Fibroblast of lung (primary cell): ENCODE measurements at regions not wholly inside any gene's neighbourhood (a gene's known extent, or its start where the extent isn't known, plus 50 kb on each side); places are given as distances from the start of the nearest gene placed in this dataset.
"Not testable (repeated sequence)": the region's sequence is repeated elsewhere in the genome, so short reads cannot be mapped to it uniquely, and the experiment has no call there.

Experiments used
- DNase-seq, 2 donors: peaks; one replicate each; pipeline versions ENCODE4 v3.0.0 to v3.0.0-alpha.2; 2010; ENCODE audit warnings: low read depth in 2 of 2
- H2AFZ ChIP-seq: 2 replicates; pipeline ENCODE4 v1.5.1; 2012; ENCODE audit warnings: low read length, control low read depth, inconsistent platforms
- H3K27ac ChIP-seq: 2 replicates; pipeline ENCODE4 v1.5.1; 2011; ENCODE audit warnings: low read length, control low read depth; ENCODE audit not compliant: insufficient read depth
- H3K27me3 ChIP-seq: 2 replicates; pipeline ENCODE4 v1.5.1; 2011; ENCODE audit warnings: mild to moderate bottlenecking, low read length; ENCODE audit not compliant: control insufficient read depth, insufficient read depth
- H3K36me3 ChIP-seq: 2 replicates; pipeline ENCODE4 v1.5.1; 2011; ENCODE audit warnings: low read length; ENCODE audit not compliant: control insufficient read depth, insufficient read depth
- H3K4me1 ChIP-seq: 2 replicates; pipeline ENCODE4 v1.5.1; 2011; ENCODE audit warnings: low read length; ENCODE audit not compliant: control insufficient read depth, insufficient read depth; ENCODE audit errors: extremely low read depth
- H3K4me2 ChIP-seq: 2 replicates; pipeline ENCODE4 v1.5.1; 2011; ENCODE audit warnings: low read length, control low read depth; ENCODE audit not compliant: insufficient read depth; ENCODE audit errors: extremely low read depth
- H3K4me3 ChIP-seq, 4 experiments: fragments of 200-600 bp in 1 of 4; sonication (generic) in 1 of 4; replicated peaks in 1 of 4; 2 replicates each; pipeline ENCODE4 v1.5.1; 2011 to 2016; ENCODE audit warnings: low read length in 4 of 4, low read depth in 3 of 4, mild to moderate bottlenecking in 3 of 4, control low read depth in 2 of 4, inconsistent platforms in 1 of 4, mixed read lengths in 1 of 4; ENCODE audit not compliant: insufficient read depth in 1 of 4; ENCODE audit errors: control extremely low read depth in 1 of 4
- H3K79me2 ChIP-seq: 2 replicates; pipeline ENCODE4 v1.5.1; 2012; ENCODE audit warnings: mild to moderate bottlenecking, low read length, inconsistent platforms; ENCODE audit not compliant: control insufficient read depth, insufficient read depth
- H3K9ac ChIP-seq: 2 replicates; pipeline ENCODE4 v1.5.1; 2011; ENCODE audit warnings: mild to moderate bottlenecking, low read length, control low read depth; ENCODE audit not compliant: insufficient read depth
- H3K9me3 ChIP-seq: 2 replicates; pipeline ENCODE4 v1.5.1; 2012; ENCODE audit warnings: low read depth, low read length; ENCODE audit not compliant: control insufficient read depth, insufficient read depth
- H4K20me1 ChIP-seq: 2 replicates; pipeline ENCODE4 v1.5.1; 2011; ENCODE audit warnings: low read length; ENCODE audit not compliant: control insufficient read depth, insufficient read depth; ENCODE audit errors: extremely low read depth
- EZH2 ChIP-seq: IDR thresholded peaks from 2 replicates; pipeline ENCODE4 v1.5.1; 2012; ENCODE audit warnings: low read length, control low read depth, mild to moderate bottlenecking; ENCODE audit errors: missing control alignments
- TF ChIP-seq, protein P1 (sequence below), 2 donors: IDR thresholded peaks in 1 of 2; conservative IDR thresholded peaks in 1 of 2; 1 replicate in 1 of 2; 2 replicates in 1 of 2; pipeline ENCODE4 v1.5.1; 2011 to 2012; ENCODE audit warnings: low read length in 2 of 2, control low read depth in 1 of 2, inconsistent platforms in 1 of 2, low read depth in 1 of 2, mild to moderate bottlenecking in 1 of 2

DNA sequence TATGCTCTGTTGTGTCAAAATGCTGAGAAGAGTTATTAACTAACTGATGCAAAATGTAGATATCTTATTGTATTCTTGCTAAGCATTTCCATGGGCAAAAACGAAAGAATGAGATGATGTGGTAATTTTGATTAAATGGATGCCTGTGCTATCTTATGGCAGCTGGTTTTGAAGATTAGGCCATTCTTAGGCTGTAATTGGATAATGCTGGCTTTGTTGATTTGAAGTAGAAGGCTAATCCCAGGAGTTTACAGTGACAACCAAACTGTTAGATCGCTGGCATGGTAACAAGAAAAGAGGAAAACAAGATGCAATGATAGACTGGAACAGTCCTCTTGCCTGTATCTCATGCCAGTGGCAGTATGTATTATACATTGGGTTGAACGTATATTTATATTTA is 74.1 kb upstream of the WDR44 start:
- Histone ChIP-seq H2AFZ (no peak overlapping the region), H3K27me3 (no peaks in the 10 kb centered on the region), H3K4me1 (no peaks in the 10 kb centered on the region), H3K9ac (no peak overlapping the region), H3K9me3 (no peaks in the 10 kb centered on the region), H3K36me3 (no peaks in the 10 kb centered on the region), H3K4me2 (no peak overlapping the region), H3K4me3 (no peak overlapping the region), H3K27ac (no peak overlapping the region), H4K20me1 (no peaks in the 10 kb centered on the region), H3K79me2 (no peaks in the 10 kb centered on the region)
- peak; percentile 8 to 44 for DNase-seq
- TF ChIP-seq, protein P1, sequence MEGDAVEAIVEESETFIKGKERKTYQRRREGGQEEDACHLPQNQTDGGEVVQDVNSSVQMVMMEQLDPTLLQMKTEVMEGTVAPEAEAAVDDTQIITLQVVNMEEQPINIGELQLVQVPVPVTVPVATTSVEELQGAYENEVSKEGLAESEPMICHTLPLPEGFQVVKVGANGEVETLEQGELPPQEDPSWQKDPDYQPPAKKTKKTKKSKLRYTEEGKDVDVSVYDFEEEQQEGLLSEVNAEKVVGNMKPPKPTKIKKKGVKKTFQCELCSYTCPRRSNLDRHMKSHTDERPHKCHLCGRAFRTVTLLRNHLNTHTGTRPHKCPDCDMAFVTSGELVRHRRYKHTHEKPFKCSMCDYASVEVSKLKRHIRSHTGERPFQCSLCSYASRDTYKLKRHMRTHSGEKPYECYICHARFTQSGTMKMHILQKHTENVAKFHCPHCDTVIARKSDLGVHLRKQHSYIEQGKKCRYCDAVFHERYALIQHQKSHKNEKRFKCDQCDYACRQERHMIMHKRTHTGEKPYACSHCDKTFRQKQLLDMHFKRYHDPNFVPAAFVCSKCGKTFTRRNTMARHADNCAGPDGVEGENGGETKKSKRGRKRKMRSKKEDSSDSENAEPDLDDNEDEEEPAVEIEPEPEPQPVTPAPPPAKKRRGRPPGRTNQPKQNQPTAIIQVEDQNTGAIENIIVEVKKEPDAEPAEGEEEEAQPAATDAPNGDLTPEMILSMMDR (conservative IDR thresholded peaks at IDR 0.05 in 1 of 2, IDR thresholded peaks at IDR 0.05 in 1 of 2; ENCODE audit: low read depth in 1 of 2, low read length in 2 of 2): no peak
- TF ChIP-seq EZH2: no peak

DNA sequence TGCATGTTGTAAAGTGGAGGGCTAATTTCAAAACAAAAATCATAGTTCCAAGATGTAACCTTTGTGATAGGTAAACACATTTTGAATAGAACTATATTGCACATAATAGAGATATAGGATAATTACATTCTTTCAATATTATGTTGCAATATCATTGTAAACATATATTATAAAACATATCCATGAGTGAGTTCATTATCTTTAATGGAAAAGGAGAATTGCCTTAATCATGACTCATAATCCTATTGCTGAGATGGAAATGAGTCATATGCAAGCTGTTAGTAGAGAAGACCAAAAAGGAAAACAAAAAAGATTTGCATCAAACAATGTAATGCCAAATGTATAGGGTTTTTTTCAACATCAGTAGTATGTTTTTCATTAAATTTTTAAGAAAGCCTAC is 73.7 kb upstream of the WDR44 start:
- DNase-seq: peak; percentile 27 to 60
- H3K4me2 ChIP-seq: no peak overlapping the region
- no peak overlapping the region for H3K4me3 ChIP-seq
- no peak for TF ChIP-seq EZH2
- TF ChIP-seq, protein P1 (conservative IDR thresholded peaks at IDR 0.05 in 1 of 2, IDR thresholded peaks at IDR 0.05 in 1 of 2; ENCODE audit: low read depth in 1 of 2, low read length in 2 of 2): no peak
- H3K9ac ChIP-seq: no peak overlapping the region
- no peaks in the 10 kb centered on the region for H3K27me3 ChIP-seq
- no peaks in the 10 kb centered on the region for H3K79me2 ChIP-seq
- H3K9me3 ChIP-seq: no peaks in the 10 kb centered on the region
- no peak overlapping the region for H2AFZ ChIP-seq
- H4K20me1 ChIP-seq: no peaks in the 10 kb centered on the region
- no peak overlapping the region for H3K27ac ChIP-seq
- H3K4me1 ChIP-seq: no peaks in the 10 kb centered on the region
- H3K36me3 ChIP-seq: no peaks in the 10 kb centered on the region

DNA sequence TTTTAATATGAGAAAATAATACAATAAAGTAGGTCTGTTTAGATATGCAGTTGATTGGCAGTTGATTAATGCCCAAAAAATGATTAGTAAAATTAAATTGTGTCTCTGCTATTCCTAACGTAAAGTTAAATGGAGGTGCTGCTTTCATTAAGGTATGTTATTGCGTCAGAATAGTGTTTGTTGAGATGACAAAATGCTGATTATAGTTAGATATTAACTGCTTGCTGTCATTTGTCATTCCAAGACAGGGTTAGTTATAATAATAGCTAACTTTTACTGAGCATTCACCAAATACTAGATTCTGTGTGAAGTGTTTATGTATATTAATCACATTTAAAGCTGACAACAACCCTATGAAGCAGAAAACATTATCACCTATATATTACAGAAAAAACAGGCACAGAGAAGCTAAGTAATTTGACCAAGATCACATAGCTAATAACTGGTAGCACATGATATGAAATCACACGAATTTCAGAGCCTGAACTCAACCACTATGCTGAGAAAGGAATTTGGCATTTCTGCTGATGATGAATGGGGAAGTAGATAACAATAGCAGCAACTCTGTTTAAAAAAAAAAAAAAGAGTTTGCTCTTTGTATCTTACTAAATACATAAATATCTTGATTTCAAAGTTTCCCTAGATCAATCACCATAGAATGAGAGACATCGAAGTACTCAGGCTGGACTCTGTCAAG is 59.7 kb upstream of the WDR44 start:
- Histone ChIP-seq H3K4me3 (no peak overlapping the region), H4K20me1 (no peaks in the 10 kb centered on the region), H3K36me3 (no peaks in the 10 kb centered on the region), H3K4me2 (no peak overlapping the region), H3K4me1 (no peaks in the 10 kb centered on the region), H3K79me2 (no peaks in the 10 kb centered on the region), H3K27me3 (no peaks in the 10 kb centered on the region), H3K27ac (no peak overlapping the region), H3K9ac (no peak overlapping the region), H3K9me3 (no peaks in the 10 kb centered on the region), H2AFZ (no peak overlapping the region)
- no peak for TF ChIP-seq EZH2
- TF ChIP-seq, protein P1 (conservative IDR thresholded peaks at IDR 0.05 in 1 of 2, IDR thresholded peaks at IDR 0.05 in 1 of 2; ENCODE audit: low read depth in 1 of 2, low read length in 2 of 2): no peak
- DNase-seq: peak in 1 of 2 donors; percentile 48

DNA sequence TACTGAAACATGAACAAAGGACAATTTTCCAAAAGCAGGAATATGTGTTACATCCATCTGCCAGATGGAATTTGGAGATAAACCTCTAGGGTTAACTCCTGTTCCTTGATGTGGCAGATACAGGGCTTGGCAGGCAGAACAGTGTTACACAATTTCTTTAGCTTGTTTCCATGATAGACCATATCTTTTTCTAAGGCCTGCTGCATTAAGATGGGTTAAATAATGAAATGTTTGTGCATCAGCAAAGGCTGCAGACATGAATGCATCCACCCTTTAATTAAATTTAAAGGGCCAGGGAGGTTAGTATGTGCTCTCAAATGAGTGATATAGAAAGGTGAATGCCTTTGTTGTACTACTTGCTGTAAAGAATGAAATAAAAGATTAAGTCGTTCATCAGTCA is 50.1 kb upstream of the WDR44 start:
- not testable (repeated sequence) for H3K4me3 ChIP-seq, H3K36me3 ChIP-seq, H3K79me2 ChIP-seq, H3K4me2 ChIP-seq, DNase-seq, H3K27me3 ChIP-seq, H3K27ac ChIP-seq, H3K9ac ChIP-seq, H3K4me1 ChIP-seq, H4K20me1 ChIP-seq, H3K9me3 ChIP-seq, H2AFZ ChIP-seq
